HG02870 (cell line): ENCODE measurements at regions not wholly inside any gene's neighbourhood (a gene's known extent, or its start where the extent isn't known, plus 50 kb on each side); places are given as distances from the start of the nearest gene placed in this dataset.

ENCODE experiments used
- ATAC-seq: cut with Tn5 transposase; IDR thresholded peaks from one replicate; pipeline ENCODE4 v1.9.1; 2021; ENCODE audit warnings: mild to moderate bottlenecking, moderate library complexity; ENCODE audit not compliant: unreplicated experiment

GRCh38 chr5:124692950-124693349 lies 53.5 kb downstream of the ZNF608 start:
- ATAC-seq: no peak

GRCh38 chr5:124692324-124692723 lies 54.1 kb downstream of the ZNF608 start:
- no peak for ATAC-seq

- ATAC-seq: no peak
These were observed 56.8 kb downstream of the ZNF608 start for GRCh38 chr5:124689653-124690052.

GRCh38 chr5:124686239-124687004 lies 60.0 kb downstream of the ZNF608 start:
- ATAC-seq: no peak

- no peak for ATAC-seq
These were observed 61.0 kb downstream of the ZNF608 start for GRCh38 chr5:124685404-124685930.

GRCh38 chr5:124683917-124684555 lies 62.4 kb downstream of the ZNF608 start:
- no peak for ATAC-seq

GRCh38 chr5:124679578-124680199 lies 66.8 kb downstream of the ZNF608 start:
- ATAC-seq: no peak

GRCh38 chr5:124678922-124679519 lies 67.4 kb downstream of the ZNF608 start:
- no peak for ATAC-seq

- no peak for ATAC-seq
These were observed 68.0 kb downstream of the ZNF608 start for GRCh38 chr5:124678468-124678867.

GRCh38 chr5:124677374-124678351 lies 68.8 kb downstream of the ZNF608 start:
- no peak for ATAC-seq

- ATAC-seq: no peak
These were observed 70.2 kb downstream of the ZNF608 start for GRCh38 chr5:124675931-124676846.

GRCh38 chr5:124671193-124671592 lies 75.2 kb downstream of the ZNF608 start:
- no peak for ATAC-seq

GRCh38 chr5:124670722-124671184 lies 75.7 kb downstream of the ZNF608 start:
- no peak for ATAC-seq

GRCh38 chr5:124669956-124670721 lies 76.3 kb downstream of the ZNF608 start:
- ATAC-seq: no peak

- ATAC-seq: no peak
These were observed 77.2 kb downstream of the ZNF608 start for GRCh38 chr5:124669300-124669648.

GRCh38 chr5:124668353-124669299 lies 77.8 kb downstream of the ZNF608 start:
- ATAC-seq: no peak

- ATAC-seq: no peak
These were observed 80.8 kb downstream of the ZNF608 start for GRCh38 chr5:124665625-124666024.
